ENCODE measurements at regions not wholly inside any gene's neighbourhood (a gene's known extent, or its start where the extent isn't known, plus 50 kb on each side); places are given as distances from the start of the nearest gene placed in this dataset.

- TF ChIP-seq CTCF (conservative IDR thresholded peaks at IDR 0.05; ENCODE audit: low read depth, low read length), result no peak
- TF ChIP-seq EZH2 (IDR thresholded peaks at IDR 0.05; ENCODE audit: borderline replicate concordance, low read depth, low read length, poor library complexity, severe bottlenecking), result no peak
Measured at GRCh38 chr5:98144710-98145109, 628.8 kb upstream of the RGMB start.
